IPS DF 4.7 (cell line): ENCODE measurements at regions not wholly inside any gene's neighbourhood (a gene's known extent, or its start where the extent isn't known, plus 50 kb on each side); places are given as distances from the start of the nearest gene placed in this dataset.
"Not testable (repeated sequence)": the region's sequence is repeated elsewhere in the genome, so short reads cannot be mapped to it uniquely, and the experiment has no call there.

ENCODE experiments used
- DNase-seq: peaks from one replicate; pipeline ENCODE4 v3.0.0-alpha.2; 2013; ENCODE audit warnings: low spot score; ENCODE audit errors: extremely low read depth

DNA sequence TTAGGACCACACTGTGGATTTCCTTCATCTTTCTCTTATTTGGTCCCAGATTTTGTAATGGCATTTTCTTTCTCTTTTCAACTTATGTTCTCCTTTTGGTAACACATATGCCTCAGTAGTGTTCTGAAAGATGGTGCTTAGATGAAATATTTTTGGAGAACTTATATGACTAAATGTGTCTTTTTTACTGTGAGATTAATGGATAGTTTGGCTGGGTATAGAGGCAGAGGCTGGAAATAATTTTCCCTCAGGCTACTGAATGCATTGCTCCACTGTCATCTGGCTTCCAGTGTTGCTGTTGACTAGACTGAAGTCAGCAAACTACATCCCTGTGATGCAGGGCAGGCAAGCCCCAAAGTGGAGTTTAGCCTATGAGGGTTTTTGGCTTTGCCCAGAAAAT, 450.9 kb downstream of the DMAC1 start:
- no peak for DNase-seq

- DNase-seq, result no peak
Observed at GRCh38 chr9:7347556-7347955, 452.0 kb downstream of the DMAC1 start.

DNA sequence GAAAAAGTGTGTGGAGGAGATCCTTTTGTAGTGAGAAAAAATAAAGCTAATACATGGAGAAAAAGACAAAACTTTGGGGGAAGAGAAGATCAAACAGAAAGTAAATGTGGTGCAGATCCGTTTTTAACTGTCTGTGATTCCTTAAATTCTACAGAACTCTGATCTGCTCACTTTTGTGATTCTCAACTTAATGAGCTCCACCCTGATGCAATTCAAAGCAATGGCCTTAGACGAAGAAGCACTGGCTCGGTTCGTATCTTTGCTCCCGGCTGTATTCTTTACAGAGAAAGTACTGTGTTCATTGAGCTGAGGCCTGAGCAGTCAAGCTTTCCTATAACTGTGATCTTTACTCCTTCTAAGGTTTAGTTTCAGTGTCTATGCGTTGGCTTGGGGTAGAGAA, 453.4 kb downstream of the DMAC1 start:
- no peak for DNase-seq

- DNase-seq, result no peak
Observed at GRCh38 chr9:7342736-7343135, 456.8 kb downstream of the DMAC1 start.

DNA sequence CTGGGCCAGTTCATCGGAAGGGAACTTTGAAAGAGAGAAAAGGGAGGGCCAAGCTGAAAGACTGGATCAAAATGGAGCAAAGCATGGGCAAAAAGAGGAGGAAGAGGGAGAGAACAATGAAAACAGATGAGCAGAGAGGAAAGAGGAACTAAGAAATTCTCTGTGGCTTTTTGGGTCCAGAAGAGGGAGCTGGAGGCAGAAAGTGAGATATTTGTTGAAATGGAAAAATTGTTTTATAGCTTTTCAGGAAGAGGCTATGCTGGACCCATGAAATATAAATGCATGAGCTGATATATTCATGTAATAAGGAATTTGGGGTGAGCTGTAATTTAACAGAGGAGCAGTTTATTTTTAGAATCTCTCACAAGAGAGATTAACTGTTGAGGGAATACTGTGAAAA, 457.3 kb downstream of the DMAC1 start:
- no peak for DNase-seq

DNA sequence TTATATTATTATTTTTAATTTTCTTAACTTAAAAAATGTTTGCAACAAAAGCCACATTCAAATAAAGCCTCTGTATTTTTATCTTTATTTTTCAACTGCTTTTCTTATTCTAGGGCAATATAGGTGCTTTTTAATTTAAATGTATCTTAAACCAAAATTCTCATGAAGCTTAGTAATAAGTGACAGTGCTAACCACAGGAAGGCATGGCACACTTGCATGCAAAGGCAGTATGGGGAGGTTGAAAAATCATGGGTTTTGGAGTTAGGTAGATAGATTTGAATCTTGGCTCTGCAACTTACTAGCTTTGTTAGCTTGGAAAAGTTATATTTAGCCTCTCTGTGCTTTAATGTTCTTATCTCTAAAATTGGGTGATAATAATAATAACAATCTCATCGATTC, 458.0 kb downstream of the DMAC1 start:
- no peak for DNase-seq

DNA sequence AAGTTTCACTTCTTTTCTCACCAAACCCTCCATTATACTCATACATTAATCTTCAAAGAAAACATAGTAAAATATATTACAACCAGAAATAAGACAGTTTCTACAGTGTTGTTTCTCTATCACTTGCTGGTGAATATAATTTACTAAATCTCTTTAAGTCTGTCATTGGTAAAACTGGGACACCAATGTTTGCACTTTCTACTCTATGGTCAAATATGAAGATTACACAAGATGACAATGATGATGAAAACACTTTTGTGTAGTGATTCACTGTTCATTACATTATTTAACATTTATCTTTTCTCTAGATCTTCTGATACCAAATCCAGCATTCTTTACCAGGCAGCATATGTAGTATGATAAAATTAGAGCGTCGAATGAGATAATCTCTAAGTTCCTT, 459.1 kb downstream of the DMAC1 start:
- no peak for DNase-seq

DNA sequence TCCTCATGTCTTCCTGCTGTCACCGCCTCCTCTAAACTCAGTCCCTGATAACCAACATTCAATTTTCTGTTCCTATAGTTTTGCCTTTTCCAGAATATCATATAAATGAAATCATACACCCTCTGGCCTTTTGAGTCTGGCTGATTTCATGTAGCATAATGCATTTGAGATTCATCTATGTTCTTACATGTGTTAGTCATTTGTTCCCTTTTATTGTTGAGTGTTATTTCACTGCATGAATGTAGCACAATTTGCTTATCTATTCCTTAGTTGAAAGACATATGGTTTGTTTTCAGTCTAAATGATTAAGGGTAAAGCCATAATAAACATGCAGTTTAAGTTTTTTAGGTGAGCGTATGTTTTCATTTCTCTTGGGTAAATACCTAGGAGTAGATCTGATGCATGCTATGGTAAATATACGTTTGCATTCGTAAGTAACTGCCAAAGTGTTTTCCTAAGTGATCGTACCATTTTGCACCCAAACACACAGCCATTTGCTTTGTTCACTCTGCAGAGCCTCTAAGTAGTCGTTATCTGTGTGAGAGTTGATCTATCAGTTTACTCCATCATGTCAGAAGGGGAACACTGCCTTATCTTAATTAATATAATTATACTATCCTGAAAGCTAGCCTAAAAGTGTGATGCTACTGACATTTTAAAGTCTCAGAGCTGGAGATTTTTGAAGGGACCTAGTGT, 460.8 kb downstream of the DMAC1 start:
- DNase-seq, result no peak

DNA sequence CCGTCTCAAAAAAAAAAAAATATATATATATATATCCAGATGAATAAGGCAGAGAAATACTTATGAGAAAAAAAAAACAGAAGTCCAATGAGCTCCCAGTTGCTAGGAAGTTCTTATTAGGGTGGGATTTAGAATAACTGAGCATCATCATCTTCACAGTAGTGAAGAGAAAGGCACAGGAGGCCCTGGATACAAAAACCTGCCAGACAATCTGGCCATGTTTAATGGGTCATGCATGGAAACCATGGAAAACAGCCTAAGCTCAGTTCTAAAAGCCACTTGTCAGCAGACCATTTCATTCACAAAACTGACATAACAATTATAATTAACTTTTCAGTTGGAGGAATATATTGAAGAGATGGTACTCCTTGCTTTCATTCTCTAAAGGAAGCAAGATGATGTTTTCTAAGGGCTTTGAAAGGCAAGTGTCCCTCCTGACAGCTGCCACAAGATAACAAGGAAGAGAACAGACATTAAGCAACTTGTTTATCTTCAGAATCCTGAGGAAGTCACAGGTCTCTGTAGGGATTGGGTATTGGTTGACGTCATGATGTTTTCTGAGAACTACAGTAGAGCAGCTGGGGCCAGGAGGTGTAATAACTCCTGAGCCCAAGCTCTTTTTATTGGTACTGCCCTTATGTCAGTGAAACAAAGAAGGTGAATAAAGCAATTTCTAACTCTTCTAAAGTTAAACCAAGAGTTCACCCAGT, 463.1 kb downstream of the DMAC1 start:
- DNase-seq, result no peak

DNA sequence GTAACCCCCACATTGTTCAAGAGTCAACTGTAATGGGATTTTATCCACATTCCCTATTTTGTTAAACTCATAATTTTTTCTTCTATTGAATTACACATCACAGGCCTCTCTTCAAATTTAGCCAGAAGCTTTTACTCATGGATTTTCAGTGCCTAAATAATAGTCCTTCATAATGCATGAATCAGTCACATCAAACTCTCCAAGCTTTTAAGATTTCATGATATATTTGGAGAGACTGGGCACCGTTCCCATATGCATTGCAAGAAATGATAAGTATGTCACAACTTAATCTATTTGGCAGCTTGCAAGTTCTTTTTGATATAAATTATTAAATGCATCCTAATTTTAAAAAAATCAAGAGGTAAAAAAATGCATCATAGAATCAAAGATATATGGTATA, 465.9 kb downstream of the DMAC1 start:
- DNase-seq, result no peak

DNA sequence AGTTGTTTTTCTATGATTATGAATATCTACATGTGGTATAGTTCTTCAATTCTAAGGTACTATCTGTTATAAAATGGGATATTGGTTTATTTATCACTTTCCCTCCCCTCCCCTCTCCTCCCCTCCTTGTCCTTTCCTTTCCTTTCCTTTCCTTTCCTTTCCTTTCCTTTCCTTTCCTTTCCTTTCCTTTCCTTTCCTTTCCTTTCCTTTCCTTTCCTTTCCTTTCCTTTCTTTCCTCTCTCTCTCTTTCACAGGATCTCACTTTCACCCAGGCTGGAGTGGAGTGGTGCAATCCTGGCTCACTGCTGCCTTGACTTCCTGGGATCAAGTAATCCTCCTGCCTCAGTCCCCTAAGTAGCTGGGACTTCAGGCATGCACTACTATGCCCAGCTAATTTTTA, 466.8 kb downstream of the DMAC1 start:
- no peak for DNase-seq

GRCh38 chr9:7328453-7328852, 471.1 kb downstream of the DMAC1 start:
- no peak for DNase-seq

DNA sequence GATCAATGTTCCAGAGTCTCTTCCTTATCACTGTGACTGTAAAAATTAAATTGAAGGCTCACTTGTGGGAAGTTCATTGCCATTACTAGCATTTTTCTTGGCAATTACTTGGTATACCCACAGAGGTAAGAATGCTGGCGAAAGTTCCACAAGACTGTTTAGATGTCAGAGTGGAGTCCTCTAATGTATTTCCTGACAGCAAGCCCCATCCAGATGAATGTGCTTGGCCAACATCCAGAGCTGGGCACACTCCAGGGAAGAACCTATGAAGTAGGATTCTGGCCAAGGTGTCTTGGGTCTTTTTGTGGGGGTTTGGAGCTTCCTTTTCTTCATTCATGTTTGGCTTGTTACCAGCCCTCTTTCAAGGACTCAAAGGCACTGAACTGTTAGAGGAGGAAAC, 473.6 kb downstream of the DMAC1 start:
- DNase-seq, result no peak

GRCh38 chr9:7324152-7324598, 475.4 kb downstream of the DMAC1 start:
- DNase-seq, result no peak

GRCh38 chr9:7320841-7321240, 478.7 kb downstream of the DMAC1 start:
- DNase-seq, result no peak

GRCh38 chr9:7320139-7320538, 479.4 kb downstream of the DMAC1 start:
- DNase-seq, result no peak

DNA sequence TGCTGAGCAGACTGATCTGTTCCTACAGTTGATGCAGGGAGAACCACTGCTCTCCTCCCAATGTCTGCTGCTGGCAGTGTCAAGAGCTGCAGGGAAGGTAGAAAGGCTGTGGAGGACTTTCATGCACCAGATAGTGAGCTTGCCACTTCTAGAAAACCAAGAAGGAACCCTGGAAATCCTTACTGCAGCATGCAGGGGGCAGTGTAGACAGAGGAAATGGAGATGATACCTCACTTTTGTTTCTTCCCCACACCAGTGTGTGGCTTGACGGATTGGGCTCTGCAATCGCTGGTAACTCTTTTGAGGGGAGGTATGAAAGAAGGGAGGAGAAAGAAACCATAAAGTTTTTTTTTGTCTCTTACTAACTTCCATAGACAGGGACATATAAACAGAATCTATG, 480.7 kb downstream of the DMAC1 start:
- DNase-seq, result no peak

DNA sequence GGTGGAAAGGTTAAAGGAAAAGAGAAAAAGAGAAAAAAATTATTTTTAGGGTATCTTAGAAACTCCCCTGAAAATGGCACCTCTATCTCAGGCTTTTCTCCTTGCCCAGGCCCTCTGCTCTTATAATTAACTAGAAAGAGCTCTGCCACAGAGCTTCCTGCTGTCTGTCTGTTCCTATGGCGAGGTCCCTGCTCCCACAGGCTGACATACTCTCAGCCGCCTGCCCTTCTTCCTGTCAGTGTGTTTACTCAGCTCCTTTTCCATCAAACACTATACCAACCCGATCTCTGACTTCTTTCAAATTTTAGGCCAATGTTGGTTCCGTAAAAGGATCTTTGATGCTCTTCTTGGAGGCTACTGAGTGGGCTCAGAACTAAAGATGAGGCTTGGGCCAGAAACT, 482.6 kb downstream of the DMAC1 start:
- DNase-seq, result no peak

- DNase-seq, result no peak
Observed at GRCh38 chr9:7316166-7316795, 483.3 kb downstream of the DMAC1 start.

DNA sequence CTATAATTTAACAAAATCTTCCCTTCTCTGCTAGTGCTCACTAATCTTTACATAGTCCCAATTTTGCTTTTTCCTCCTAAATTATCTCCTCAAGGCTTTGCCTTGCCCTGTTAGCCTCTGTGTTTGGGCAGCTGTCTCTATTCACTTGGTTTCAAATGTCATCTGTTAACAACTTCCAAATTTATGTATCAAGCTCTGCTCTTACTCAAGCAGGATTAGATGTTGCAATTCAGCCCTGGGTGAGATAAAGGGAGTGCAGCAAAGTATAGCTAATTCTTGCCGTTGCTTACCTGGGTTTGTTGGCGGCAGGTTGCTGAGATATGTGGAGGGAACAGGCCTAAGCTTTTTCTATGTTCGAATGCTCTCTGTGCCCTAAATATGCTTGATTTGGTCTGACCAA, 483.8 kb downstream of the DMAC1 start:
- DNase-seq, result no peak

DNA sequence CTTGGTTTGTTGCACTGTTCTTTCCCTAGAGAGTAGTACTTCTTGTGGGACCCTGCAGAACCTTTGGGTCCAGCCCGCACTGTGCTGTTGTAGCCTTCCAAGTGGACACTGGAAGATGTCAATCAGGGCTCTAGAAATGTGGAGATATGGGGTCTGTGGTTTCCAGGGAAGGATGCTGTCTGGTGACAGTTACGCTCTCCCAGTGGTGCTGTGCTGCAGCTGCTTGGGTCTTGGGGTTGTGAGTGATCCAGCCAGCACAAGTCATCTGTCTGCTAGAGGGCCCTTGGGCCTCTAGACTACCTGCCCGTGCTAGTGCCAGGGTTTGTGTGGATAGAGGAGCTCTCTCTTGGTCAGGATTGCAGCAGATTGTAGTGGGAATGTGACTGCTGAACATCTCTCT, 484.5 kb downstream of the DMAC1 start:
- no peak for DNase-seq

DNA sequence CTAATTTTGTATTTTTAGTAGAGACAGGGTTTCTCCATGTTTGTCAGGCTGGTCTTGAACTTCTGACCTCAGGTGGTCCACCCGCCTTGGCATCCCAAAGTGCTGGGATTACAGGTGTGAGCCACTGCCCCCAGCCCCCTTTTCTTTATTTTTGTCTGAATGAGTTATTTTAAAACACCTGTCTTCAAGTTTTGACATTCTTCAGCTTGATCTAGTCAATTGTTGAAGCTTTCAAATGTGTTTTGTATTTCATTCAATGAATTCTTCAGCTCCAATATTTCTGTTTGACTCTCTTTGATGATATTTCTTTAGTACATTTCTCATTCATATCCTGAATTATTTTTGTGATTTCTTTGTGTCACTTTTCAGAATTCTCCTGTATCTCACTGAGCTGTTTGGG, 486.2 kb downstream of the DMAC1 start:
- no peak for DNase-seq

- DNase-seq, result not testable (repeated sequence)
Observed at GRCh38 chr9:7309051-7309450, 490.5 kb downstream of the DMAC1 start.
